Ascending aorta (tissue), 2 donors: ENCODE measurements at regions not wholly inside any gene's neighbourhood (a gene's known extent, or its start where the extent isn't known, plus 50 kb on each side); places are given as distances from the start of the nearest gene placed in this dataset.
"Not testable (repeated sequence)": the region's sequence is repeated elsewhere in the genome, so short reads cannot be mapped to it uniquely, and the experiment has no call there.

Experiments
- DNase-seq, 2 donors: peaks; one replicate each; pipeline ENCODE4 v3.0.0-alpha.2; 2019; ENCODE audit warnings: low spot score in 2 of 2
- H3K27ac ChIP-seq, 2 donors: fragments of 200-600 bp; sonication (generic); one replicate each; pipeline ENCODE4 v1.5.1; 2016 to 2017; ENCODE audit warnings: mild to moderate bottlenecking in 1 of 2
- H3K27me3 ChIP-seq: fragments of 200-600 bp; sonication (generic); one replicate; pipeline ENCODE4 v1.5.1; 2017
- H3K36me3 ChIP-seq, 2 donors: fragments of 200-600 bp; sonication (generic); one replicate each; pipeline ENCODE4 v1.5.1; 2016
- H3K4me1 ChIP-seq, 2 donors: fragments of 200-600 bp; sonication (generic); one replicate each; pipeline ENCODE4 v1.5.1; 2016 to 2017; ENCODE audit warnings: mild to moderate bottlenecking in 1 of 2
- H3K4me3 ChIP-seq, 2 donors: fragments of 200-600 bp; sonication (generic); one replicate each; pipeline ENCODE4 v1.5.1; 2016 to 2017; ENCODE audit warnings: mild to moderate bottlenecking in 1 of 2
- H3K9me3 ChIP-seq, 2 donors: fragments of 200-600 bp; sonication (generic); one replicate each; pipeline ENCODE4 v1.5.1; 2016
- CTCF ChIP-seq, 3 experiments: fragments of 200-600 bp in 2 of 3; fragments of 450-650 bp in 1 of 3; sonication (generic) in 2 of 3; IDR thresholded peaks; one replicate each; pipeline ENCODE4 v1.5.1; 2016 to 2019; ENCODE audit warnings: antibody characterized with exemption in 3 of 3, mild to moderate bottlenecking in 1 of 3, moderate library complexity in 1 of 3
- intact Hi-C: fragments of 100-400 bp; cut with DNase I; formaldehyde crosslinking; loops from one replicate; pipeline ENCODE4 v1.15.1; 2023

GRCh38 chr10:109633846-109634245 is 289.5 kb downstream of the XPNPEP1 start:
- Histone ChIP-seq H3K4me3 (no peak overlapping the region), H3K27me3 (no peaks in the 10 kb centered on the region), H3K9me3 (no peaks in the 10 kb centered on the region), H3K36me3 (no peaks in the 10 kb centered on the region), H3K27ac (no peak overlapping the region), H3K4me1 (no peaks in the 10 kb centered on the region)
- intact Hi-C loops: no loop called here
- TF ChIP-seq CTCF (IDR thresholded peaks at IDR 0.05): no peak
- DNase-seq: no peak

DNA sequence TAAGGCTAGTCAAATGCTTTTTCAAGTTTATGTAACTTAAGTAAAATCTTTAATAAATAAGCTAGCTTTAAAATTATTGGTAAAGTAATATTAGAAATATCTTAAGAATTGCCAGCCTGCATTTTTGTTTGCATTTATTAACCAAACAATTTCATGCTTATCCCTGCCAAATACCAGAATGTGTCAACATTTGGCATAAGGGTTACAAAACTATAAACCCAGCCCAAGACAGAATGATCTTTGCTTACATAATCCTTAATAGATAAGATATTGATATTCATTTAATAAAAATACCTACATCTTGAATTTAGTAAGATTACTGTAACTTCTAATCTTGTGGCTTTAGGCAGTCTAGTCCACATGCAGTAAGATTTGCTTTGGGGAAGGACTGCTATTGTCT is 290.3 kb downstream of the XPNPEP1 start:
- H3K4me3 ChIP-seq, H3K36me3 ChIP-seq, H3K27me3 ChIP-seq, intact Hi-C loops, H3K4me1 ChIP-seq, H3K9me3 ChIP-seq, DNase-seq, H3K27ac ChIP-seq: not testable (repeated sequence)

- Histone ChIP-seq H3K27ac (no peak overlapping the region), H3K4me3 (no peak overlapping the region), H3K27me3 (no peaks in the 10 kb centered on the region), H3K9me3 (no peaks in the 10 kb centered on the region), H3K36me3 (no peaks in the 10 kb centered on the region), H3K4me1 (no peaks in the 10 kb centered on the region)
- intact Hi-C loops: no loop called here
- no peak for DNase-seq
- no peak for TF ChIP-seq CTCF (IDR thresholded peaks at IDR 0.05)
Measured at GRCh38 chr10:109624939-109625338, 298.4 kb downstream of the XPNPEP1 start.

GRCh38 chr10:109622566-109622965 is 300.7 kb downstream of the XPNPEP1 start:
- no peak for TF ChIP-seq CTCF (IDR thresholded peaks at IDR 0.05)
- intact Hi-C loops: no loop called here
- H3K36me3 ChIP-seq: no peaks in the 10 kb centered on the region
- no peak overlapping the region for H3K4me3 ChIP-seq
- H3K4me1 ChIP-seq: no peaks in the 10 kb centered on the region
- H3K27me3 ChIP-seq: no peaks in the 10 kb centered on the region
- no peaks in the 10 kb centered on the region for H3K9me3 ChIP-seq
- H3K27ac ChIP-seq: no peak overlapping the region
- no peak for DNase-seq

DNA sequence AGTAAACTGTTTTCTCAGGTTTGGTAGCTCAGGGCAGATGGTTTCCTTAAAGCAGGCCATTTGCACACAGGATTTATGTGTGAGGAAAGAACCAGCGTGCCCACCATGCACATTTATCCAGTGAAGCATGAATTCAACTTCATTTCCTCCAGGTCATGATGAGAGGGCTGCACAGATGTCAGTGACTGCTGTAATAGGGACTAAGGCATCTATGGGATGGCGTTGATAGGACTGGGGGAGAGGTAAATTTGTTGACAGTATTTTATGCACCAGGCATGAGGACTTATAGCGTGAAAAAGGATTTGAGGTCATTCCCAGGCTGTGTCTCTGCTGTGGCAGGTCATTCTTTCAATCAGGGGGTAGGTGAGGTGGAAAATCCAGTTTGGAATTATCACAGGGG is 302.9 kb downstream of the XPNPEP1 start:
- Histone ChIP-seq H3K36me3 (no peaks in the 10 kb centered on the region), H3K9me3 (no peaks in the 10 kb centered on the region), H3K4me1 (no peaks in the 10 kb centered on the region), H3K27ac (no peak overlapping the region), H3K27me3 (no peaks in the 10 kb centered on the region), H3K4me3 (no peak overlapping the region)
- intact Hi-C loops: no loop called here
- no peak for DNase-seq
- TF ChIP-seq CTCF (IDR thresholded peaks at IDR 0.05): no peak

DNA sequence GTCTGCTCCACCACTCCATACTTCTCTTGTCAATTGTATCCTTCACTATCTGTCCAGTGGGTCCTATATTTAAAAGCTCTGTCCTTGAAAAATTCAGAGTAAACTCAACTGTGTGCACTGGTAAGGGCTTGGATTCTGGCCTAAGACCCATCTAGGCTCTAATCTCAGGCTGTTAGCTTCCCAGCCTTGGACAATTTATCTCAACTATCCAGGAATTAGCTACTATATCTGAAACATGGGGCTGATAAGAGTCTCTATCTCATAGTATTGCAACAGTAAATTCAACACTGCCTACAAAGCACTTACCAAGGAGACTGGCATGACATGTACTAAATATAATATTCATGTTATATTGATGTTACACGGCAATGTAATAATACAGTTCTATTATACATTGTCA is 303.4 kb downstream of the XPNPEP1 start:
- no peak for TF ChIP-seq CTCF (IDR thresholded peaks at IDR 0.05)

More for the DNA sequence above, 303.4 kb downstream of the XPNPEP1 start:
- H3K4me3 ChIP-seq: no peak overlapping the region
- intact Hi-C loops: no loop called here
- H3K4me1 ChIP-seq: no peaks in the 10 kb centered on the region
- no peak overlapping the region for H3K27ac ChIP-seq
- no peak for DNase-seq
- H3K27me3 ChIP-seq: no peaks in the 10 kb centered on the region
- no peaks in the 10 kb centered on the region for H3K36me3 ChIP-seq
- no peaks in the 10 kb centered on the region for H3K9me3 ChIP-seq
